GM13976 (cell line): ENCODE measurements at regions not wholly inside any gene's neighbourhood (a gene's known extent, or its start where the extent isn't known, plus 50 kb on each side); places are given as distances from the start of the nearest gene placed in this dataset.
"Not testable (repeated sequence)": the region's sequence is repeated elsewhere in the genome, so short reads cannot be mapped to it uniquely, and the experiment has no call there.

Source experiments
- DNase-seq: peaks from one replicate; pipeline ENCODE4 v3.0.0; 2012; ENCODE audit warnings: low spot score
- CTCF ChIP-seq: IDR thresholded peaks from 2 replicates; pipeline ENCODE4 v1.5.1; 2012; ENCODE audit warnings: borderline replicate concordance, mild to moderate bottlenecking; ENCODE audit not compliant: insufficient read depth; ENCODE audit errors: extremely low read depth, missing control alignments, control extremely low read depth
- in situ Hi-C: fragments of 300-500 bp; cut with MboI; formaldehyde crosslinking; loops from one replicate; pipeline ENCODE4 v1.12.0; 2022; ENCODE audit warnings: low sequenced_read_pairs, mixed read lengths, inconsistent platforms; ENCODE audit not compliant: unreplicated experiment

- no peak for TF ChIP-seq CTCF
- in situ Hi-C loops = no loop called here
- DNase-seq = no peak
Observed at GRCh38 chr7:68785036-68785435, 813.2 kb upstream of the AUTS2 start.

DNA sequence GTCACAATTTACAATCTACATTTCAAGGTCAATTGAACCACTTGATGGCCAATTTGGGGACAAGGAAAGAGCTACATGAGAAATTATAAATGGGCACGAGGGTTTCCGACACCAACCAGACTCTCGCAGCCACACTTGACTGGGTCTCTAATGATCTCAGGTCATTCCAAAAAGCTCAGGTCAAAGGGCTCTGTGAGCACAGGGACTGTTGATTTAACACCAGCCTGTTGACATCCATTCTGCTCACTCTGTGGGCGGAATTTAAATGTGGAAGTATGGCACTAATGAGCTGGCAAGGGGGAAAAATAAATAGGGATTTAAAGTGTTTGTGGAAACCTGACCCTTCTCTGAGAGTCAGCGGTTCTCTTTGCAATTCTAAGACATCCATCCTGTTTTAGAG, 810.7 kb upstream of the AUTS2 start:
- in situ Hi-C loops = no loop called here
- no peak for TF ChIP-seq CTCF
- no peak for DNase-seq

DNA sequence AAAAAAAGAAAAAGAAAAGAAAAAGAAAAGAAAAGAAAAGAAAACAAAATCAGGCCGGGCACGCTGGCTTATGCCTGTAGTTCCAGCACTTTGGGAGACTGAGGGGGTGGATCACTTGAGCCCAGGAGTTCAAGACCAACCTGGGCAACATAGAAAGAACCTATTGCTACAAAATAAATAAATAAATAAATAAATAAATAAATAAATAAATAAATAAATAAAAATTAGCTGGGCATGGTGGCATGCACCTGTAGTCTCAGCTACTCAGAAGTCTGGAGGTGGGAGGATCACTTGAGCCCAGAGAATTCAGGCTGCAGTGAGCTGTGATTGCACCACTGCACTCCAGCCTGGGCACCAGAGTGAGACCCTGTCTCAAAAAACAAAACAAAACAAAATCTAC, 809.7 kb upstream of the AUTS2 start:
- in situ Hi-C loops, DNase-seq: not testable (repeated sequence)

DNA sequence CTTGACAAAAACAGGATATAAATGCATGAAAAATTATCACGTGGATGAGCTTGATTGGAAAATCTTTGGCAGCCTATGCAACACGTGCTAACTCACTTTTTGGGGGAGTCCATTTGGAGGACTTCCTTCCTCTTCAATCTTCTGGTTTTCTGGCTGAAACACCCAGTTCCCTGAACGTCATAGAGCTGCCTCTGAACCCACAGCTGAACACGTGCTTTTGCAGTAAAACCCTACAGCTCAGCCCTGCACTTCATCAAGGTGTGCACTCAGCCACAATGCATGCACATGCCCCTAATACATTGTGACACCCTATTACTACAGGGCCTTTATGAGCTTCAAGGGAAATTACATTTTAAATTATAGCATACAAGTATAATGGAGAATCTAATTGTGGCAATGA, 808.7 kb upstream of the AUTS2 start:
- in situ Hi-C loops = no loop called here
- DNase-seq = no peak
- TF ChIP-seq CTCF = no peak

GRCh38 chr7:68792351-68792750, 805.9 kb upstream of the AUTS2 start:
- in situ Hi-C loops = no loop called here
- no peak for TF ChIP-seq CTCF
- no peak for DNase-seq

DNA sequence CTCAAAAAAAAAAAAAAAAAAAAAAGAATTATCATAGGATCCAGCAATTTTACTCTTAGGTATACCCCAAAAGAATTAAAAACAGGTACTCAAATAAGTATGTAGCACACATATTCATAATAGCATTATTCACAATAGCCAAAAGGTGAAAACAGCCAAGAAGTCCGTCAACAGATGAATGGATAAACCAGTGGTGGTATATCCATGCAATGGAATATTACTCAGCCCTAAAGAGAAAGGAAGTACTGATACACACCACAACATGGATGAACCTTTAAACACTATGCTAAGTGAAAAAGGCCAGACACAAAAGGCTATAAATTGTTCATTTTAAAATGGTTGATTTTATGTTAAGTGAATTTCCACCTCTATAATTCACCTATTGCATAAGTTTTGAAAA, 804.8 kb upstream of the AUTS2 start:
- TF ChIP-seq CTCF = no peak
- in situ Hi-C loops = no loop called here
- no peak for DNase-seq

GRCh38 chr7:68800316-68800715, 798.0 kb upstream of the AUTS2 start:
- no peak for DNase-seq
- no peak for TF ChIP-seq CTCF
- in situ Hi-C loops = no loop called here
